ENCODE measurements at regions not wholly inside any gene's neighbourhood (a gene's known extent, or its start where the extent isn't known, plus 50 kb on each side); places are given as distances from the start of the nearest gene placed in this dataset.

- no peak for DNase-seq (ENCODE audit: low spot score)
- Mint-ChIP-seq H3K27ac (no peak overlapping the region), H3K9me3 (peaks cover 10% of the 10 kb centered on the region), H3K27me3 (ENCODE audit: low read depth) (no peaks in the 10 kb centered on the region), H3K4me1 (peaks cover 4% of the 10 kb centered on the region), H3K4me3 (no peak overlapping the region), H3K36me3 (no peaks in the 10 kb centered on the region)
- no peak for TF ChIP-seq OVOL2 (CRISPR knock-in tag; IDR thresholded peaks at IDR 0.05; ENCODE audit: borderline replicate concordance)
- no peak for TF ChIP-seq ZBTB21 (CRISPR knock-in tag; IDR thresholded peaks at IDR 0.05; ENCODE audit: borderline replicate concordance)
- TF ChIP-seq, protein P1, sequence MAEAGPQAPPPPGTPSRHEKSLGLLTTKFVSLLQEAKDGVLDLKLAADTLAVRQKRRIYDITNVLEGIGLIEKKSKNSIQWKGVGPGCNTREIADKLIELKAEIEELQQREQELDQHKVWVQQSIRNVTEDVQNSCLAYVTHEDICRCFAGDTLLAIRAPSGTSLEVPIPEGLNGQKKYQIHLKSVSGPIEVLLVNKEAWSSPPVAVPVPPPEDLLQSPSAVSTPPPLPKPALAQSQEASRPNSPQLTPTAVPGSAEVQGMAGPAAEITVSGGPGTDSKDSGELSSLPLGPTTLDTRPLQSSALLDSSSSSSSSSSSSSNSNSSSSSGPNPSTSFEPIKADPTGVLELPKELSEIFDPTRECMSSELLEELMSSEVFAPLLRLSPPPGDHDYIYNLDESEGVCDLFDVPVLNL (CRISPR knock-in tag; IDR thresholded peaks at IDR 0.05; ENCODE audit: borderline replicate concordance, low read depth), result no peak
- no peak for TF ChIP-seq PRRX2 (CRISPR knock-in tag; IDR thresholded peaks at IDR 0.05)
- POLR2A ChIA-PET, result no interaction called here
- ATAC-seq, result no peak
- CTCF ChIA-PET, result no interaction called here
Observed at GRCh38 chr4:126611900-126612299, 1020.9 kb upstream of the INTU start.

- no peak for TF ChIP-seq ZNF317 (CRISPR knock-in tag; IDR thresholded peaks at IDR 0.05; ENCODE audit: borderline replicate concordance, low read depth)
- no peak for TF ChIP-seq PRDM15 (CRISPR knock-in tag; IDR thresholded peaks at IDR 0.05)
- no peak for TF ChIP-seq ELF4 (CRISPR knock-in tag; IDR thresholded peaks at IDR 0.05; ENCODE audit: low read depth)
- no peak for TF ChIP-seq USF2 (CRISPR knock-in tag; IDR thresholded peaks at IDR 0.05)
- no peak for TF ChIP-seq SMAD4 (CRISPR knock-in tag; IDR thresholded peaks at IDR 0.05)
- no peak for TF ChIP-seq SOX15 (CRISPR knock-in tag; IDR thresholded peaks at IDR 0.05)
- TF ChIP-seq EMX1 (CRISPR knock-in tag; IDR thresholded peaks at IDR 0.05), result no peak
- no peak for TF ChIP-seq ZNF671 (CRISPR knock-in tag; IDR thresholded peaks at IDR 0.05)
- no peak for TF ChIP-seq ZNF532 (CRISPR knock-in tag; IDR thresholded peaks at IDR 0.05; ENCODE audit: borderline replicate concordance)
Observed at GRCh38 chr4:126614356-126614855, 1018.4 kb upstream of the INTU start.

More at GRCh38 chr4:126614356-126614855, 1018.4 kb upstream of the INTU start:
- CTCF ChIA-PET, result interaction anchor here (0.6 to 1.0 kb wide), 2 partner anchors 10 to 511 kb away, joined by 3 read pairs; no protein-coding TSS in a partner anchor
- ATAC-seq, result no peak
- H3K4me1 Mint-ChIP-seq, result peaks cover 4% of the 10 kb centered on the region
- H3K27ac Mint-ChIP-seq, result no peak overlapping the region
- H3K9me3 Mint-ChIP-seq, result peaks cover 23% of the 10 kb centered on the region
- POLR2A ChIA-PET, result interaction anchor here (0.6 kb wide), 1 partner anchor 72 kb away, joined by 3 read pairs; no protein-coding TSS in a partner anchor
- no peak overlapping the region for H3K4me3 Mint-ChIP-seq
- no peaks in the 10 kb centered on the region for H3K27me3 Mint-ChIP-seq (ENCODE audit: low read depth)
- DNase-seq (ENCODE audit: low spot score), result no peak
- peaks cover 4% of the 10 kb centered on the region; the same call in 1 of the 2 replicates for H3K36me3 Mint-ChIP-seq
